ENCODE measurements at regions not wholly inside any gene's neighbourhood (a gene's known extent, or its start where the extent isn't known, plus 50 kb on each side); places are given as distances from the start of the nearest gene placed in this dataset.

DNA sequence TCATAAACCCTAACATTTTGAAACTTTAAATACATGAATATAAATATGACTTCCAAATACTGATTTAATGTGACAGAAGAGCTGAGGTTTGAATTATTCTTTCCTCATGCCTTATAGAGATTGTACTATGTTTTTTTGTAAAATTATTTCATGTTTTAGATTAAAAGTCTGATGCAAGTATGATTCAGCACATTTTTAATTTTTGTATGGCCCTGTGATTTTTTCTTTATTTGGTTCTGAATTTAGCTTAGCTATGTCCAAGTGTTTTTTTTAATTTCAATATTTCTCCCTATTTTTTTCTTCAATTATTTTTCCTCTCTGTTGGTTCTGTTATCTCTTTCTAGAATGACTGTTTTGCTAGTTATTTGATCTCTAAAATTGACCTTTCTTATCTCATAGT lies 552.1 kb downstream of the XIRP2 start:
- H3K4me3 ChIP-seq (ENCODE audit: control insufficient read depth in 1 of 7, extremely low read depth in 1 of 7, insufficient read depth in 4 of 7, low read depth in 2 of 7, low read length in 6 of 7), result no peak overlapping the region
- CTCF ChIA-PET, result no interaction called here
- no peaks in the 10 kb centered on the region for H3K36me3 ChIP-seq (ENCODE audit: control insufficient read depth in 4 of 4, insufficient read depth in 4 of 4, low read length in 3 of 4)
- no peaks in the 10 kb centered on the region for H3K9me3 ChIP-seq (ENCODE audit: control extremely low read depth in 1 of 5, control insufficient read depth in 4 of 5, insufficient read depth in 2 of 5, low read depth in 1 of 5, low read length in 4 of 5)
- no peak for DNase-seq
- H3K27ac ChIP-seq (ENCODE audit: insufficient read depth in 1 of 2, low read depth in 1 of 2, low read length in 2 of 2, poor library complexity in 1 of 2, severe bottlenecking in 2 of 2), result no peak overlapping the region
- H3K4me1 ChIP-seq (ENCODE audit: control extremely low read depth in 1 of 4, control insufficient read depth in 4 of 4, insufficient read depth in 4 of 4, low read length in 3 of 4), result no peaks in the 10 kb centered on the region
- POLR2A ChIA-PET, result no interaction called here
- no peaks in the 10 kb centered on the region for H3K27me3 ChIP-seq (replicated peaks in 2 of 5; ENCODE audit: control insufficient read depth in 4 of 5, insufficient read depth in 5 of 5, low read length in 4 of 5)

DNA sequence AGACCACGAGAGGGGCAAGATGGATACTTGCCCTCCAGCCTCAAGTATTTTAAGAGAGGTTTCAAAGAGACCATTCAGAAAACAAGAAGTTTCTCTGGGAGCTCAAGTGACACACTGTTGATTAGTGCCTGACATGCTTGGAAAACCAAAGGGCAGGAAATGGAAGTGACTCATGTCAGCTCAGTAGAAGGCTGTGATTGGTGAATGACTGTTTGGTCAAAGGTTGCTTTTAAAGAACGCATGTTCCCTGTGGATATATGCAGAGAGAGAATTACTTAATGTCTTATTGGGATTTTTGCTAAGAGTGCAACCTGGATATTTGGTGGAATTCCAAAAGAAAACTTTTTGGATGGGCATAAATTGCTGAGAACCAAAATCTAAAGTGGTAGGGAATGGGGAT lies 549.9 kb downstream of the XIRP2 start:
- H3K36me3 ChIP-seq (ENCODE audit: control insufficient read depth in 4 of 4, insufficient read depth in 4 of 4, low read length in 3 of 4), result no peaks in the 10 kb centered on the region
- no peak for DNase-seq
- POLR2A ChIA-PET, result no interaction called here
- 95% methylated on average over 2 of the region's 2 CpGs for WGBS (ENCODE audit: insufficient coverage)
- no peaks in the 10 kb centered on the region for H3K27me3 ChIP-seq (replicated peaks in 2 of 5; ENCODE audit: control insufficient read depth in 4 of 5, insufficient read depth in 5 of 5, low read length in 4 of 5)
- CTCF ChIA-PET, result no interaction called here
- no peaks in the 10 kb centered on the region for H3K4me1 ChIP-seq (ENCODE audit: control extremely low read depth in 1 of 4, control insufficient read depth in 4 of 4, insufficient read depth in 4 of 4, low read length in 3 of 4)
- H3K9me3 ChIP-seq (ENCODE audit: control extremely low read depth in 1 of 5, control insufficient read depth in 4 of 5, insufficient read depth in 2 of 5, low read depth in 1 of 5, low read length in 4 of 5), result no peaks in the 10 kb centered on the region
- no peak overlapping the region for H3K27ac ChIP-seq (ENCODE audit: insufficient read depth in 1 of 2, low read depth in 1 of 2, low read length in 2 of 2, poor library complexity in 1 of 2, severe bottlenecking in 2 of 2)
- no peak overlapping the region for H3K4me3 ChIP-seq (ENCODE audit: control insufficient read depth in 1 of 7, extremely low read depth in 1 of 7, insufficient read depth in 4 of 7, low read depth in 2 of 7, low read length in 6 of 7)

DNA sequence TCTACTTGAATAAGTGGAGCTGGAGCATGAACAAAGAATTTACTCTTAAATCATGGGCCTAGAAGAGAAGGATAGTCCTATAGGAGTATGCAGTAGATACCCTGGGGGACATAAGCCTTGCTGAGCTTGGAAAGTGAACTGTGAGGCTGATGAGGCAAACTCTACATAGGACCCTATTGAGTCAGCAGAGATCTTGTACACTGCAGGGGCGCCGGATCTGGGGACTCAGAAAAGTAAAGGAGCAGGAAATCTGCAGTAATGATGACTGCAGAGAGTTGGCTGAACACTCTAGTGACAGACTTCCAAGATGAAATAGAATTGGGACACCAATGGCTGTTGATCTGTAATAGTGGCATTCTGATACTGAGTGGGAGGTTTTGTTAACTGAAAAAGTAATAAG lies 543.7 kb downstream of the XIRP2 start:
- no peak for DNase-seq
- no peaks in the 10 kb centered on the region for H3K4me1 ChIP-seq (ENCODE audit: control extremely low read depth in 1 of 4, control insufficient read depth in 4 of 4, insufficient read depth in 4 of 4, low read length in 3 of 4)
- H3K27ac ChIP-seq (ENCODE audit: insufficient read depth in 1 of 2, low read depth in 1 of 2, low read length in 2 of 2, poor library complexity in 1 of 2, severe bottlenecking in 2 of 2), result no peak overlapping the region
- ChIA-PET CTCF (interaction anchor here (1.3 kb wide), 1 partner anchor 11 kb away, joined by 3 read pairs; no protein-coding TSS in a partner anchor), POLR2A (no interaction called here)
- WGBS (ENCODE audit: insufficient coverage), result 88% methylated on average over 2 of the region's 2 CpGs
- H3K4me3 ChIP-seq (ENCODE audit: control insufficient read depth in 1 of 7, extremely low read depth in 1 of 7, insufficient read depth in 4 of 7, low read depth in 2 of 7, low read length in 6 of 7), result no peak overlapping the region
- H3K9me3 ChIP-seq (ENCODE audit: control extremely low read depth in 1 of 5, control insufficient read depth in 4 of 5, insufficient read depth in 2 of 5, low read depth in 1 of 5, low read length in 4 of 5), result peaks cover 0 to 2% (median 0%) of the 10 kb centered on the region in 5 experiments
- H3K27me3 ChIP-seq (replicated peaks in 2 of 5; ENCODE audit: control insufficient read depth in 4 of 5, insufficient read depth in 5 of 5, low read length in 4 of 5), result peaks cover 0 to 4% (median 0%) of the 10 kb centered on the region in 5 experiments
- H3K36me3 ChIP-seq (ENCODE audit: control insufficient read depth in 4 of 4, insufficient read depth in 4 of 4, low read length in 3 of 4), result no peaks in the 10 kb centered on the region

DNA sequence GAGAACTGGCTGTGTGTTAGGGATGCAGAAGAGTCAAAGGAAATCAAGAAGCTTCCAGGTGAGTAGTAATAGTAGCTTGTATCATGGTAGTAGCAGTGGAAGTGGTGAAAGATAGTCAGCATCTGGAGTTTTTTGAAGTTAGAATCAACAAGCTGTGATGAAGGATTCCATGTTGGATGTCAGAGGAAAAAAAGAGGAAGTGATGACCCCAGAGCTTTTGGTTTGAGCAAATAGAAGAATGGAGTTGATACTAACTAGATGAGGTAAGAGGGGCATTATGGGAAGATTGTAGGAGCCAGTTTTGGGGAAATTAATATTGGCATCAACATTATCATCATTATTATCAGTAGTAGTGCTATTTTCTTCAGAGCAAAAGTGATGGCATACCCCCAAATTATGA lies 542.2 kb downstream of the XIRP2 start:
- peaks cover 0 to 4% (median 3%) of the 10 kb centered on the region in 5 experiments for H3K27me3 ChIP-seq (replicated peaks in 2 of 5; ENCODE audit: control insufficient read depth in 4 of 5, insufficient read depth in 5 of 5, low read length in 4 of 5)
- DNase-seq, result no peak
- H3K4me3 ChIP-seq (ENCODE audit: control insufficient read depth in 1 of 7, extremely low read depth in 1 of 7, insufficient read depth in 4 of 7, low read depth in 2 of 7, low read length in 6 of 7), result no peak overlapping the region
- peaks cover 0 to 4% (median 0%) of the 10 kb centered on the region in 5 experiments for H3K9me3 ChIP-seq (ENCODE audit: control extremely low read depth in 1 of 5, control insufficient read depth in 4 of 5, insufficient read depth in 2 of 5, low read depth in 1 of 5, low read length in 4 of 5)
- no peaks in the 10 kb centered on the region for H3K36me3 ChIP-seq (ENCODE audit: control insufficient read depth in 4 of 4, insufficient read depth in 4 of 4, low read length in 3 of 4)
- no peak overlapping the region for H3K27ac ChIP-seq (ENCODE audit: insufficient read depth in 1 of 2, low read depth in 1 of 2, low read length in 2 of 2, poor library complexity in 1 of 2, severe bottlenecking in 2 of 2)
- no peaks in the 10 kb centered on the region for H3K4me1 ChIP-seq (ENCODE audit: control extremely low read depth in 1 of 4, control insufficient read depth in 4 of 4, insufficient read depth in 4 of 4, low read length in 3 of 4)
- ChIA-PET CTCF (interaction anchor here (1.5 kb wide), 1 partner anchor 10 kb away, joined by 4 read pairs; no protein-coding TSS in a partner anchor), POLR2A (no interaction called here)

DNA sequence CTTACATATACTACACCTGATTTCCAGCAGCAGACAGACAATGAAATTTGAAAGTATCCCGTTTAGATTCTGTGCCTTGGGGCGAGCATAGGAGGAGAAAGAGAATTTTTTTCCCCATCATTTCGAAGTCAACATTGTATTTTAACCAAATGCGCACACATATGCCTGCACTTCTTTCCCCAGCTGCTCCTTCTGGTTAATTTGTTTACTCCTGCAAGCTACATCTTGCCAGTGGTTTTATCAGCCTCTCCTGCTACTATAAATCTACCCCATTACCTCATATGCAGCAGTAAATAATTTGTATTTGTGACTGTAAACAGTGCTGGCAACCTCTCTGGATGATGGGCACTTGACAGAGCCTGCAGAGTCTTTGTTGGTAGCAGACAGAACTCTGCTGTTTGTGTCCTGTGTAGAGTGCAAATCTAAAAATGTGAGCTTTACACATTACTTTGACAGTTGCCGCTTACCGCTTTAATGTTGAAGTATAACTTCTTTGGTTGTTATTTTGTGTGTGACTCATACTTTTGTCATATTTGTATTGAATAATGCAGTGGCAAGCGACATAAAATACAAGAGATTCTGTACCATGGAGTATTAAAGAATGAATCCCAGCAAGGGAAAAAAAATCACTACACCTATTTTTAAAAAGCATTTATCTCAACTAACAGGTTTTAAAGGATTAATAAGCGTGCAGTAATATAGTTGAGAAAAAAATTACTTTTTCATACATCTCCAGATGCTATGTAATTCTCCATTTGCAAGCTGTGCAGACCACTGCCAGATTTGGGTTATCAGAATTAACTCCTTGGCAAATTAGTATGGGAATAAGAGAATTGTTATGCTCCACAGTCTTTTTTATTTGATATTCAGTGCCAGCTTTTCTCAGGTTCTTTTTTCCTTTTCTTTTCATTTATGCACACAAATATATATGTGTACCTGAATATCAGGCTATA lies 536.8 kb downstream of the XIRP2 start:
- Histone ChIP-seq H3K27ac (ENCODE audit: insufficient read depth in 1 of 2, low read depth in 1 of 2, low read length in 2 of 2, poor library complexity in 1 of 2, severe bottlenecking in 2 of 2) (no peak overlapping the region), H3K9me3 (ENCODE audit: control extremely low read depth in 1 of 5, control insufficient read depth in 4 of 5, insufficient read depth in 2 of 5, low read depth in 1 of 5, low read length in 4 of 5) (peaks cover 0 to 4% (median 0%) of the 10 kb centered on the region in 5 experiments), H3K36me3 (ENCODE audit: control insufficient read depth in 4 of 4, insufficient read depth in 4 of 4, low read length in 3 of 4) (no peaks in the 10 kb centered on the region), H3K4me3 (ENCODE audit: control insufficient read depth in 1 of 7, extremely low read depth in 1 of 7, insufficient read depth in 4 of 7, low read depth in 2 of 7, low read length in 6 of 7) (no peak overlapping the region), H3K27me3 (replicated peaks in 2 of 5; ENCODE audit: control insufficient read depth in 4 of 5, insufficient read depth in 5 of 5, low read length in 4 of 5) (peaks cover 0 to 39% (median 10%) of the 10 kb centered on the region in 5 experiments), H3K4me1 (ENCODE audit: control extremely low read depth in 1 of 4, control insufficient read depth in 4 of 4, insufficient read depth in 4 of 4, low read length in 3 of 4) (no peaks in the 10 kb centered on the region)
- CTCF ChIA-PET, result no interaction called here
- no peak for DNase-seq
- WGBS (ENCODE audit: insufficient coverage), result 100% methylated on average over 3 of the region's 8 CpGs
- POLR2A ChIA-PET, result no interaction called here

DNA sequence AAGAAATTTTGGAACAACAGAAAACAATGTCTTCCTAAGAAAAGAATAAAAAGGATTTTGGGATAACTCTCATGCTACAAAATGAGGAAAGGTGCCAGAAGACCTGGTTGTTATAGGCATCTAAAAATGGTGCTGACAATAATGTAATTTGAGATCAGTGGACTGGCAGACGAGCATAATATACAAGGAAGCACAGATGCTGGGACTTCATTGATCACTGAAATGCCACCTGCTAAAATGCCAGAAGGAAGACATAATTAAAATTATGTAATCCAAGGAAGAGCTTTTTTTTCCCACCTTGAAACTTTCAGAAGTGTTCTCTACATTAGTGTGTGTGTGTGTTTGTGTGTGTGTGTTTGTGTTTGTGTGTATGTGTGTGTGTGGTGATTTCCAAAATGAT lies 535.9 kb downstream of the XIRP2 start:
- POLR2A ChIA-PET, result no interaction called here
- CTCF ChIA-PET, result no interaction called here
- no peak for DNase-seq
- peaks cover 0 to 4% (median 0%) of the 10 kb centered on the region in 5 experiments for H3K9me3 ChIP-seq (ENCODE audit: control extremely low read depth in 1 of 5, control insufficient read depth in 4 of 5, insufficient read depth in 2 of 5, low read depth in 1 of 5, low read length in 4 of 5)
- H3K36me3 ChIP-seq (ENCODE audit: control insufficient read depth in 4 of 4, insufficient read depth in 4 of 4, low read length in 3 of 4), result no peaks in the 10 kb centered on the region
- peaks cover 0 to 46% (median 10%) of the 10 kb centered on the region in 5 experiments for H3K27me3 ChIP-seq (replicated peaks in 2 of 5; ENCODE audit: control insufficient read depth in 4 of 5, insufficient read depth in 5 of 5, low read length in 4 of 5)
- WGBS (ENCODE audit: insufficient coverage), result 60% methylated on average over 1 of the region's 1 CpG
- H3K4me3 ChIP-seq (ENCODE audit: control insufficient read depth in 1 of 7, extremely low read depth in 1 of 7, insufficient read depth in 4 of 7, low read depth in 2 of 7, low read length in 6 of 7), result no peak overlapping the region
- no peak overlapping the region for H3K27ac ChIP-seq (ENCODE audit: insufficient read depth in 1 of 2, low read depth in 1 of 2, low read length in 2 of 2, poor library complexity in 1 of 2, severe bottlenecking in 2 of 2)
- H3K4me1 ChIP-seq (ENCODE audit: control extremely low read depth in 1 of 4, control insufficient read depth in 4 of 4, insufficient read depth in 4 of 4, low read length in 3 of 4), result no peaks in the 10 kb centered on the region

DNA sequence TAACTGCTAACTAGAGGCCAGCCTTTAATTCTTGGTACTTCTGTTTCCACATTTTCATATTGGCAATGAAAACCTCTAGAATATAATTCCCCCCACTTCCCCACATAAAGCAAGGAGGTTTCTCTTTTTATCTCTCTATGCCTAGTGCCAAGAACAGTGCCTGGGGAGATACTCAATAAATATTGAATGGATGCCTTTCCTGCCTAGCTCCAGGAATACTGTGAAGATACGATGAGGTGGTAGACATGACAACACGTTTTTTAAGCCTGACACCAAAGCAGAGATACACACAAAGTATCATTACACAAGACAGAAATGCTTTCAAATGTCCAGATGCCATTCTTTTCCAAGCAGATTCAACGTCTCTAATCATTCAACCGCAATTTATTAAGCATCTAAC lies 535.5 kb downstream of the XIRP2 start:
- ChIA-PET POLR2A (no interaction called here), CTCF (no interaction called here)
- 67% methylated on average over 3 of the region's 4 CpGs for WGBS (ENCODE audit: insufficient coverage)
- no peak overlapping the region for H3K27ac ChIP-seq (ENCODE audit: insufficient read depth in 1 of 2, low read depth in 1 of 2, low read length in 2 of 2, poor library complexity in 1 of 2, severe bottlenecking in 2 of 2)
- H3K36me3 ChIP-seq (ENCODE audit: control insufficient read depth in 4 of 4, insufficient read depth in 4 of 4, low read length in 3 of 4), result no peaks in the 10 kb centered on the region
- no peaks in the 10 kb centered on the region for H3K4me1 ChIP-seq (ENCODE audit: control extremely low read depth in 1 of 4, control insufficient read depth in 4 of 4, insufficient read depth in 4 of 4, low read length in 3 of 4)
- DNase-seq, result no peak
- H3K27me3 ChIP-seq (replicated peaks in 2 of 5; ENCODE audit: control insufficient read depth in 4 of 5, insufficient read depth in 5 of 5, low read length in 4 of 5), result peaks cover 0 to 48% (median 10%) of the 10 kb centered on the region in 5 experiments
- H3K4me3 ChIP-seq (ENCODE audit: control insufficient read depth in 1 of 7, extremely low read depth in 1 of 7, insufficient read depth in 4 of 7, low read depth in 2 of 7, low read length in 6 of 7), result no peak overlapping the region
- H3K9me3 ChIP-seq (ENCODE audit: control extremely low read depth in 1 of 5, control insufficient read depth in 4 of 5, insufficient read depth in 2 of 5, low read depth in 1 of 5, low read length in 4 of 5), result peaks cover 0 to 4% (median 0%) of the 10 kb centered on the region in 5 experiments
